HG03175 (cell line): ENCODE measurements at regions not wholly inside any gene's neighbourhood (a gene's known extent, or its start where the extent isn't known, plus 50 kb on each side); places are given as distances from the start of the nearest gene placed in this dataset.
"Not testable (repeated sequence)": the region's sequence is repeated elsewhere in the genome, so short reads cannot be mapped to it uniquely, and the experiment has no call there.

ENCODE experiments used
- ATAC-seq: cut with Tn5 transposase; IDR thresholded peaks from one replicate; pipeline ENCODE4 v1.9.1; 2021; ENCODE audit warnings: mild to moderate bottlenecking, moderate library complexity; ENCODE audit not compliant: unreplicated experiment

GRCh38 chr13:44676534-44676933 is 100.4 kb upstream of the TSC22D1 start:
- ATAC-seq: no peak

DNA sequence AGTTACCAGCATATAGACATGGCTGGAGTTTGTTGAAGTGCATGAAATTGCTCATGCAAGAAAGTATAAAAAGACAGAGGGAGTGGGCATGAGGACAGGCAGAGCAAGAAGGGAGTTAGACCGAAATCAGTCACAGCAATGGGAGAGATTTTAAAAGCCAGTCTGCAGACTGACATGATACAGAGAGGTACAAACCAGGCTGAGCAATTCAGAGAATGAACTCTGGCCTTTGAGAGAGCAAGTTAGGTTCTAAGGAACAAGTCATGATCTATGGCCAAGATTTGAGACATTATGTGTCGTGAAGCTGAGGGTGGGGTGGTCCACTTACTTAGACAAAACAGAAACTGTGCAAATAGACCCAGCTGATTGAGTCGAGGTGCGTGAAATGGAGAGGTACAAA is 93.4 kb upstream of the TSC22D1 start:
- ATAC-seq: no peak

DNA sequence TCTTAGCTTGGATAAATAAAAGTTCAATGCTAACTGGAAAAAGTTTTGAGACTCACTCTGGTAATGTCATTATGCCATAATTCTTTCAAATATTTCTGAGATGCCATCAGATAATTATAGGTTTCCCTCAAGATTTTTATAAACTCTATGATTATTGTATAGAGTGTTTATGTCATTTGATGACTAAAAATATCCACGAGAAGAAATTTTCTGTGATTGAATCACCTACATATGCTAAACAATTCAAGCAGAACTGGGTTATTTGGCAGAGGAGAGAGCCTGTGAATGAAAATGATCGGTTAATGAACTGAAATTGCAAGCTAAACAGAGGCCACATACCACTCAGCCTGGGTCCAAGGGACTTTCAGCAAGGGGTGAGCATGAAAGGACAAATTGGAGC is 92.6 kb upstream of the TSC22D1 start:
- ATAC-seq: no peak

DNA sequence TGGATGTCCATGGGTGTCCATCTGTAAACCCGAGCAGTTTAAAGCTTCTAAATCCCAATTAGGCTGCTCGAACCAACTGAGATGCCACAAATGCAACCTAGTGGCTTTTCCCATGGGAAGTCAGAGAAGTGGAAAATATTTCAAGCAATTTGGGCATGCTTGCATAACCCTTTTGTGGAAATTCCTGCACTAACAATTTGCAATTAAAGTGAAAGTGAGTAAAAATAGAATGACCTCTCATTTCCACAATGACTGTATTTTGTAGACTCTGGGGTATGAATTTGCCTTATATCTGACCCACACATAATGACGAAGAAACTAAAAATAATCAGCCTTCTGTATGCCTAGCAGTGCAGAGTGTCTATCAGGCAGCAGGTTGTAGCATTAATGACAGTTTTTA is 91.8 kb upstream of the TSC22D1 start:
- ATAC-seq: no peak

DNA sequence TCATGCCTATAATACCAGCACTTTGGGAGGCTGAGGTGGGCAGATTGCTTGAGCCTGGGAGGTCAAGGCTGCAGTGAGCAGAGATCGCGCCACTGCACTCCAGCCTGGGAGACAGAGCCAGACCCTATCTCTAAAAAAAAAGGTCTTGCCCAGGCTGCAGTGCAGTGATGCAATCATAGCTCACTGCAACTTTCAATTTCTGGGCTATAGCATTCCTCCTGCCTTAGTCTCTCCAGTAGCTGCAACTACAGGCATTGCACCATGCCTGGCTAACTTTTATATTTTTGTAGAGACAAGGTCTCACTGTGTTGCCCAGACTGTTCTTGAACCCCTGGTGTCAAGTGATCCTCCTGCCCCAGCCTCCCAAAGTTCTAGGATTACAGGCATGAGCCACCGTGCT is 90.4 kb upstream of the TSC22D1 start:
- ATAC-seq: not testable (repeated sequence)

- ATAC-seq: no peak
These were observed 88.2 kb upstream of the TSC22D1 start for GRCh38 chr13:44664308-44664707.

GRCh38 chr13:44662515-44662914 is 86.4 kb upstream of the TSC22D1 start:
- no peak for ATAC-seq

- no peak for ATAC-seq
These were observed 85.8 kb upstream of the TSC22D1 start for GRCh38 chr13:44661936-44662335.

- no peak for ATAC-seq
These were observed 83.9 kb upstream of the TSC22D1 start for GRCh38 chr13:44660050-44660449.

- ATAC-seq: no peak
These were observed 77.0 kb upstream of the TSC22D1 start for GRCh38 chr13:44652962-44653660.

GRCh38 chr13:44652168-44652567 is 76.0 kb upstream of the TSC22D1 start:
- ATAC-seq: no peak

DNA sequence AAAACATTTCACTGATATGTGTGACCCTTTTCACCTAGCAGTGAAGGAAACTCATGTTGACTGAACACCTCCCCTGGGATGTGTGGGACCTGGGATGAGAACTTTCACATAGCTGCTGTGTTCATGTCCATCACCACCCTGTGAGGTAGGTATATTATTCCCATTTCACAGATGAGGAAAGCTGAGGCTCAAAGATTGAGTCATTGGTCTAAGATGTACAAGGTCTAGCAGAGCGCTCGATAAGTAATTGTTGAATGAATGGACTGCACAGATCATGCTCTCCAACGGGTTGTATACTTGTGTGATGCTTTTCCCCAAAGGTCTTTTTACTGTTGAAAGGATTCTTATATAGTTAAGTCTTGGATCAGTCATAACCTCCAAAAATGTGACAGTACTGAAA is 75.6 kb upstream of the TSC22D1 start:
- no peak for ATAC-seq

DNA sequence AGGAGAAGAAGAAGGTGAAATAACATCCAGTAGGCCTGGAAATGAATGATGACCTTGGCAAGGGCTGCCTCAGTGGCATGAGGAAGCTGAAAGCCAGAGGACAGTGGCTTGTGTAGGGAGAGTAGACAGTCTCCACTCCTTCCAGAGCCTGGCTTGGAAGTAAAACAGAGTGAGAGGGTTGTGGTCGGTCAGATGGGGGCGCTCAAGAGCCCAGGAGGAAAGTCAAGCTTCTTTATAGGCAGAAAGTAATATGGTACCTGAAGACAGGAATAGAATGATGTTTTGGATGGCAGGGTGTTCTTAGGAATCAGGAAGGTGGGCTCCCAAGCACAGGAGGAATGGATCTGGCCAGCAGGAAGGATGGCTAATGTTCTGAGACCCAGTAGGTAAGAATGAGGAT is 75.1 kb upstream of the TSC22D1 start:
- no peak for ATAC-seq

GRCh38 chr13:44649834-44650233 is 73.7 kb upstream of the TSC22D1 start:
- no peak for ATAC-seq

- no peak for ATAC-seq
These were observed 72.9 kb upstream of the TSC22D1 start for GRCh38 chr13:44649104-44649428.

DNA sequence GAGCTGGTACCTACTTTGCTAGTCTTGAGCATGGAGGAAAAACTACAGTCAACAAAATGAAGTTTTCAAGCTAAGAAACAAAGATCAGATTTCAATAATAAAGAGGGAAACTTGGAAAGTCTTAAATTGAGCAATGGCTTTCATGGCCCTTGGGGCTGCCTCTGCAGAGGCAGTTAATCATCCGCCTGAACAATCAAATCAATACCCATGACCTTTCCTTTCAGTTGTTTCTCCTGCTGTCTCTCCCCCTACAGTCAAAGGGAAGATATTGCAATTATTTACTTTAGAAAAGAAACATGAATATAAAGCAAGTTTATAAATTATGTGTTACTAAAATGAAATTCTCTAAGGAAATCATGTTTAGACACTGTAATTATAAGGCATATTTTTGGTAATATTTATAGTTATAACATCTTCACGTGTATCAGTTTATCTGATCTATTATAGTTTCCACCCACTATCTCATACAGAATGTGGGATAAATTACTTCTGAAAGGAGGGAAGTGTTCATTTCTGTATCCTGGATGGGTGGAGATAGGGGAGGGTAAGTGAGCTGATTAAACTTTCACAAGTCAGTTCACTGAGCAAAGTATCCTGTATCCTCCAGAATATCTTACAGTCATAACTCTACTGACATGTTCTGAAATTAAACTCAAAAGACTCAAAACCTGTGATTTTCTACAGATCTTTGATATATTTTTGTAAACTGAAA is 72.4 kb upstream of the TSC22D1 start:
- ATAC-seq: no peak

DNA sequence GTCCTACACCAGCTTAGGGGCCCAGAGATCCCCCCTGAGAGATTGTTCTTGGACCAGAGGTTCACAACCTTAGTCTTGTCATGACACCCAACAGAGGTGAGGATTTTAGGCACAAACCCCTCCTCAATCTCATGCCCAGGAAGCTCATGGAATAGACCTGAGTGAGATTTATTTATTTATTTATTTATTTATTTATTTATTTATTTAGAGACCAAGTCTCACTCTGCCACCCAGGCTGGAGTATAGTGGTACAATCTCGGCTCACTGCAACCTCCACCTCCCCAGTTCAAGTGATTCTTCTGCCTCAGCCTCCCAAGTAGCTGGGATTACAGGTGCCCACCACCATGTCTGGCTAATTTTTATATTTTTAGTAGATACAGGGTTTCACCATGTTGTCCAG is 71.4 kb upstream of the TSC22D1 start:
- ATAC-seq: not testable (repeated sequence)

- ATAC-seq: no peak
These were observed 69.9 kb upstream of the TSC22D1 start for GRCh38 chr13:44646044-44646443.

GRCh38 chr13:44643256-44643655 is 67.1 kb upstream of the TSC22D1 start:
- no peak for ATAC-seq

DNA sequence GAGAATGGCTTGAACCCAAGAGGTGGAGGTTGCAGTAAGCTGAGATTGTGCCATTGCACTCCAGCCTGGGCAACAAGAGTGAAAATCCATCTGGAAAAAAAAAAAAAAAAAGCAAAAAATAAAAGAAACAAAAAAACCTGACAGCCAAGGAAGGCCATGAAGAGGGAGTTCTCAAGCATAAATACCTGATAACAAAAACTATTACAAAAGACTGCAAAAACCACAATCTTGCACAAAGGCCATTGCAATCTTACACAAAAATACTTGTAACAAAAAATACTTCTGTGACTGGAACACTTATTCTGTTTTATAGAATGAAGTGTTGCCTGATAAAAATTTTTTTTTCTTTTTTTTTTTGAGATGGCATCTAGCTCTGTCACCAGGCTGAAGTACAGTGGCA is 61.5 kb upstream of the TSC22D1 start:
- no peak for ATAC-seq

DNA sequence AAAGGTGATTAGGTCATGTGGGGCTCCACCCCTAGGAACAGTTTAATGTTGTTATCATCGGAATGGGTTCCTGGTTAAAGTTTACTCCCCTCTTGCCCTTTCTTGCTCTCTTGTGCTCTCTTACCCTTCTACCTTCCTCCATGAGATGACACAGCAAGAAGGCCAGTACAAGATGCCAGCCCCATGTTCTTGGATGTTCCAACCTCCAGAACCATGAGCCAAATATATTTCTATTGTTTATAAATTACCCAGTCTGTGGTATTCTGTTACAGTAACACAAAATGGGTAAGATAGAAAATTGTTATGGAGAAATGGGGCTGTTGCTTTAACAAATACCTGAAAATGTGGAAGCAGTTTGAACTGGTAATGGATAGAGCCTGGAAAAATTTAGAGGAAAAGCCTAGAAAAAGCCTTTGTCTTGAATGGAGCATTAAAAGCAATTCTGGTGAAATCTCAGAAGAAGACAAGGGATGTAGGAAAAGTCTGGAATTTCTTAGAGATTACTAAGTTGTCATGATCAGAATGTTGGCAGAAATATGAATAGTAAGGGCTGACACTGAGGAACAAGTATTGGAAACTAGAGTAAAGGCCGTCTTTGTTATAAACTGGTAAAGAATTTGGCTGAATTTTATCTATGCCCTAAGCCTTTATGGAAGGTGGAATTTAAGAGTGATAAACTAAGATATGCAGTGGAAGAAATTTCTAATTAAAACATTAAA is 53.5 kb upstream of the TSC22D1 start:
- no peak for ATAC-seq

DNA sequence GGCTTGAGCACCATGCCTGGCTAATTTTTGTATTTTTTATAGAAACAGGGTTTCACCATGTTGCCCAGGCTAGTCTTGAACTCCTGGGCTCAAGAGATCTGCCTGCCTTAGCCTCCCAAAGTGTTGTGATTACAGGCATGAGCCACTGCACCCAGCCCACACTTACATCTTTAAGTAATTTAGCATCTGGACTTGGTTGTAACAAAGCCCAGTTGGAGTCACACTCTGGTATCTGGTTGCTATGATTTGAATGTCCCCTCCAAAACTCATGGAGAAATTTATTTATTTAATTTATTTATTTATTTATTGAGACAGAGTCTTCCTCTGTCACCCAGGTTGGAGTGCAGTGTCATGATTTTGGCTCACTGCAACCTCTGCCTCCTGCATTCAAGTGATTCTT is 52.7 kb upstream of the TSC22D1 start:
- ATAC-seq: not testable (repeated sequence)
